A549 (cell line): ENCODE measurements at regions not wholly inside any gene's neighbourhood (a gene's known extent, or its start where the extent isn't known, plus 50 kb on each side); places are given as distances from the start of the nearest gene placed in this dataset.

Experiments
- ATAC-seq, 2 experiments: fragments of 200-7000 bp in 1 of 2; fragments of >200 bp in 1 of 2; cut with Nextera tagmentation in 1 of 2; cut with Tn5 transposase in 1 of 2; 3 replicates each; pipeline versions ENCODE4 v1.8.0 to v1.9.1; 2018 to 2020; ENCODE audit warnings: mild to moderate bottlenecking in 1 of 2, moderate library complexity in 1 of 2
- CTCF ChIA-PET: fragments of 300-600 bp; sonication (Branson Sonifier 250); formaldehyde crosslinking; extraction: SDS; loops from one replicate; lab custom pipeline; 2021; ENCODE audit warnings: antibody characterized with exemption, inconsistent platforms; lab: Yijun Ruan, JAX
- POLR2A ChIA-PET: fragments of 350-600 bp; formaldehyde crosslinking; extraction: SDS; loops from one replicate; lab custom pipeline; 2021; ENCODE audit warnings: antibody characterized with exemption, inconsistent platforms; lab: Yijun Ruan, JAX
- DNase-seq, 2 experiments: peaks; one replicate each; pipeline versions ENCODE4 v3.0.0 to v3.0.0-alpha.2; 2011 to 2016; ENCODE audit warnings: low read depth in 1 of 2, low spot score in 1 of 2
- FAIRE-seq: peaks from 2 replicates; lab custom pipeline; 2011; peaks lifted over from hg19 to GRCh38; lab: Jason Lieb, UNC
- H3K27ac ChIP-seq, 2 experiments: fragments of >200 bp; sonication (Bioruptor Twin); formaldehyde crosslinking; 3 replicates each; pipeline ENCODE4 v1.5.1; 2016 to 2017
- H3K4me1 ChIP-seq: fragments of >200 bp; sonication (Bioruptor Twin); formaldehyde crosslinking; 3 replicates; pipeline ENCODE4 v1.6.1; 2016
- H3K4me2 ChIP-seq: fragments of >200 bp; sonication (Bioruptor Twin); formaldehyde crosslinking; 3 replicates; pipeline ENCODE4 v1.6.1; 2016
- H3K4me3 ChIP-seq: fragments of >200 bp; sonication (Bioruptor Twin); formaldehyde crosslinking; 3 replicates; pipeline ENCODE4 v1.5.1; 2016
- H3K9me3 ChIP-seq: fragments of >200 bp; sonication (Bioruptor Twin); formaldehyde crosslinking; 3 replicates; pipeline ENCODE4 v1.6.1; 2016
- BHLHE40 ChIP-seq: IDR thresholded peaks from 2 replicates; pipeline ENCODE4 v1.6.1; 2012; ENCODE audit warnings: low read depth, low read length, inconsistent platforms
- CBX2 ChIP-seq: fragments of 200-600 bp; sonication (generic); IDR thresholded peaks from 2 replicates; pipeline ENCODE4 v1.6.1; 2016; ENCODE audit warnings: low read depth, mild to moderate bottlenecking, borderline replicate concordance
- CBX8 ChIP-seq: fragments of 200-600 bp; sonication (generic); IDR thresholded peaks from 2 replicates; pipeline ENCODE4 v1.6.1; 2016
- CEBPB ChIP-seq, 2 experiments: fragments of >200 bp in 1 of 2; sonication (Bioruptor Twin) in 1 of 2; formaldehyde crosslinking in 1 of 2; IDR thresholded peaks; 2 replicates each; pipeline ENCODE4 v1.6.1; 2012 to 2016
- FOXS1 ChIP-seq: fragments of 250-450 bp; sonication (Bioruptor Pico); IDR thresholded peaks from 2 replicates; pipeline ENCODE4 v1.5.0; 2020; ENCODE audit warnings: mild to moderate bottlenecking, moderate library complexity
- HDAC2 ChIP-seq: fragments of 200-600 bp; sonication (generic); IDR thresholded peaks from 2 replicates; pipeline ENCODE4 v1.6.1; 2016
- HOXA7 ChIP-seq: fragments of 250-450 bp; sonication (Bioruptor Pico); IDR thresholded peaks from 2 replicates; pipeline ENCODE4 v1.5.0; 2020; ENCODE audit warnings: mild to moderate bottlenecking, moderate library complexity
- HOXB5 ChIP-seq: fragments of 250-450 bp; sonication (Bioruptor Pico); IDR thresholded peaks from 2 replicates; pipeline ENCODE4 v1.5.0; 2020; ENCODE audit warnings: mild to moderate bottlenecking, moderate library complexity
- KDM1A ChIP-seq: fragments of 200-600 bp; sonication (generic); IDR thresholded peaks from 2 replicates; pipeline ENCODE4 v1.6.1; 2016; ENCODE audit warnings: low read depth, mild to moderate bottlenecking
- MAFK ChIP-seq: fragments of 450-650 bp; IDR thresholded peaks from 2 replicates; pipeline ENCODE4 v1.6.1; 2014; ENCODE audit not compliant: partially characterized antibody
- MYC ChIP-seq: IDR thresholded peaks from 2 replicates; pipeline ENCODE4 v1.6.1; 2012; ENCODE audit warnings: mild to moderate bottlenecking, inconsistent platforms, low read length, improper control_type of control experiment, borderline replicate concordance
- NPAS2 ChIP-seq: fragments of 250-450 bp; sonication (Bioruptor Pico); IDR thresholded peaks from 2 replicates; pipeline ENCODE4 v1.8.0; 2022; ENCODE audit warnings: mild to moderate bottlenecking, moderate library complexity, borderline replicate concordance
- PHF8 ChIP-seq: fragments of 200-600 bp; sonication (generic); IDR thresholded peaks from 2 replicates; pipeline ENCODE4 v1.6.1; 2016; ENCODE audit warnings: low read depth, mild to moderate bottlenecking, antibody characterized with exemption, moderate library complexity, borderline replicate concordance
- POLR2A ChIP-seq: IDR thresholded peaks from 2 replicates; pipeline ENCODE4 v1.6.1; 2012; ENCODE audit warnings: mild to moderate bottlenecking, low read length
- POLR2AphosphoS2 ChIP-seq: conservative IDR thresholded peaks from 2 replicates; pipeline ENCODE4 v1.6.1; 2012; ENCODE audit warnings: low read length, improper control_type of control experiment, inconsistent platforms
- RAD21 ChIP-seq, 2 experiments: fragments of >200 bp in 1 of 2; sonication (Bioruptor Twin) in 1 of 2; formaldehyde crosslinking in 1 of 2; IDR thresholded peaks in 1 of 2; conservative IDR thresholded peaks in 1 of 2; 2 replicates in 1 of 2; 3 replicates in 1 of 2; pipeline ENCODE4 v1.6.1; 2012 to 2018; ENCODE audit warnings: inconsistent platforms in 1 of 2
- RARB ChIP-seq: fragments of 250-450 bp; sonication (Bioruptor Pico); IDR thresholded peaks from 2 replicates; pipeline ENCODE4 v1.8.0; 2021; ENCODE audit warnings: mild to moderate bottlenecking, moderate library complexity
- RCOR1 ChIP-seq: fragments of 150-350 bp; IDR thresholded peaks from 2 replicates; pipeline ENCODE4 v1.6.1; 2014; ENCODE audit warnings: antibody characterized with exemption, low read length, low read depth
- TFCP2L1 ChIP-seq: fragments of 250-450 bp; sonication (Bioruptor Pico); IDR thresholded peaks from 2 replicates; pipeline ENCODE4 v1.5.0; 2021; ENCODE audit warnings: mild to moderate bottlenecking
- TP53 ChIP-seq: fragments of 250-450 bp; sonication (Bioruptor Pico); IDR thresholded peaks from 2 replicates; pipeline ENCODE4 v1.5.0; 2021; ENCODE audit warnings: mild to moderate bottlenecking, moderate library complexity
- ZFP36 ChIP-seq: fragments of 450-650 bp; IDR thresholded peaks from 2 replicates; pipeline ENCODE4 v1.6.1; 2014; ENCODE audit warnings: borderline replicate concordance; ENCODE audit not compliant: partially characterized antibody
- ZSCAN20 ChIP-seq: fragments of 250-450 bp; sonication (Bioruptor Pico); IDR thresholded peaks from 2 replicates; pipeline ENCODE4 v1.8.0; 2022; ENCODE audit warnings: mild to moderate bottlenecking, moderate library complexity
- WGBS: methylation state at CpG from one replicate; pipeline ENCODE4 v1.1.6; 2017; ENCODE audit errors: missing lambda C conversion rate; 5-methylcytosine and 5-hydroxymethylcytosine counted together
- TF ChIP-seq, protein P1 (sequence below): IDR thresholded peaks from 2 replicates; pipeline ENCODE4 v1.6.1; 2012; ENCODE audit warnings: low read depth, borderline replicate concordance
- TF ChIP-seq, protein P2 (sequence below): fragments of >200 bp; sonication (Bioruptor Twin); formaldehyde crosslinking; IDR thresholded peaks from 2 replicates; pipeline ENCODE4 v1.6.1; 2016
- TF ChIP-seq, protein P3 (sequence below): fragments of >200 bp; sonication (Bioruptor Twin); formaldehyde crosslinking; IDR thresholded peaks from 3 replicates; pipeline ENCODE4 v1.5.1; 2016
- TF ChIP-seq, protein P4 (sequence below): fragments of >200 bp; sonication (Bioruptor Twin); formaldehyde crosslinking; IDR thresholded peaks from 3 replicates; pipeline ENCODE4 v1.6.1; 2016
- TF ChIP-seq, protein P5 (sequence below): fragments of 200-600 bp; sonication (generic); IDR thresholded peaks from 2 replicates; pipeline ENCODE4 v1.6.1; 2016; ENCODE audit warnings: antibody characterized with exemption, mild to moderate bottlenecking, moderate library complexity
- TF ChIP-seq, protein P6 (sequence below): fragments of 150-350 bp; IDR thresholded peaks from 2 replicates; pipeline ENCODE4 v1.6.1; 2014; ENCODE audit warnings: low read depth, mild to moderate bottlenecking, low read length
- TF ChIP-seq, protein P7 (sequence below): IDR thresholded peaks from 2 replicates; pipeline ENCODE4 v1.6.1; 2012

DNA sequence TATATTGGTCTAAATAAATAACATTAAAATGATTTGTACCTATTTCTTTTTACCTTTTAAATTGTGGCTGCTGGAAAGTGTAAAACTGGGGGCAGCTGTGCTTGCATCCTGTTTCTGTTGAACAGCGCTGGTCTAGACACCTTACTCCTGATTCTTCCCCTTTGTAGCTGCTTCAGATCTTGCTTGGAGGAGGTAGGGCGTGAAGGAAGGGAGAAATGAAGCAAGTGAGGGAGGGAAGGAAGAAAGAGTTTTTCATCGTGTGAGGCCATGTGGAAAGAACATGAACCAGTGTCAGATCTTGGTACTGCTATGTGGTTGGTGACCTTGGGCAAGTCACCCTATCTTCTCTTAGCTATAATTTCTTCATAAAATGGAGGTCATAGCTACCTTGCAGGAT is 89.0 kb upstream of the SEC11C start:
- ATAC-seq = no peak
- Histone ChIP-seq H3K4me1 (peaks cover 25% of the 10 kb centered on the region), H3K4me2 (no peak overlapping the region)
- 83% methylated on average over 3 of the region's 3 CpGs for WGBS
- POLR2A ChIA-PET = no interaction called here
- TF ChIP-seq POLR2A (no peak), HDAC2 (no peak), CBX2 (no peak), BHLHE40 (no peak), FOXS1 (no peak), RARB (no peak), HOXA7 (CRISPR knock-in tag) (no peak), RCOR1 (no peak), NPAS2 (no peak), RAD21 (conservative IDR thresholded peaks at IDR 0.05 in 1 of 2, IDR thresholded peaks at IDR 0.05 in 1 of 2) (no peak), CBX8 (no peak), ZFP36 (no peak), TP53 (no peak), HOXB5 (CRISPR knock-in tag) (no peak), MYC (no peak)
- TF ChIP-seq, protein P1, sequence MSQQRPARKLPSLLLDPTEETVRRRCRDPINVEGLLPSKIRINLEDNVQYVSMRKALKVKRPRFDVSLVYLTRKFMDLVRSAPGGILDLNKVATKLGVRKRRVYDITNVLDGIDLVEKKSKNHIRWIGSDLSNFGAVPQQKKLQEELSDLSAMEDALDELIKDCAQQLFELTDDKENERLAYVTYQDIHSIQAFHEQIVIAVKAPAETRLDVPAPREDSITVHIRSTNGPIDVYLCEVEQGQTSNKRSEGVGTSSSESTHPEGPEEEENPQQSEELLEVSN = no peak
- TF ChIP-seq, protein P2, sequence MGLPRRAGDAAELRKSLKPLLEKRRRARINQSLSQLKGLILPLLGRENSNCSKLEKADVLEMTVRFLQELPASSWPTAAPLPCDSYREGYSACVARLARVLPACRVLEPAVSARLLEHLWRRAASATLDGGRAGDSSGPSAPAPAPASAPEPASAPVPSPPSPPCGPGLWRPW = no peak
- TF ChIP-seq, protein P3, sequence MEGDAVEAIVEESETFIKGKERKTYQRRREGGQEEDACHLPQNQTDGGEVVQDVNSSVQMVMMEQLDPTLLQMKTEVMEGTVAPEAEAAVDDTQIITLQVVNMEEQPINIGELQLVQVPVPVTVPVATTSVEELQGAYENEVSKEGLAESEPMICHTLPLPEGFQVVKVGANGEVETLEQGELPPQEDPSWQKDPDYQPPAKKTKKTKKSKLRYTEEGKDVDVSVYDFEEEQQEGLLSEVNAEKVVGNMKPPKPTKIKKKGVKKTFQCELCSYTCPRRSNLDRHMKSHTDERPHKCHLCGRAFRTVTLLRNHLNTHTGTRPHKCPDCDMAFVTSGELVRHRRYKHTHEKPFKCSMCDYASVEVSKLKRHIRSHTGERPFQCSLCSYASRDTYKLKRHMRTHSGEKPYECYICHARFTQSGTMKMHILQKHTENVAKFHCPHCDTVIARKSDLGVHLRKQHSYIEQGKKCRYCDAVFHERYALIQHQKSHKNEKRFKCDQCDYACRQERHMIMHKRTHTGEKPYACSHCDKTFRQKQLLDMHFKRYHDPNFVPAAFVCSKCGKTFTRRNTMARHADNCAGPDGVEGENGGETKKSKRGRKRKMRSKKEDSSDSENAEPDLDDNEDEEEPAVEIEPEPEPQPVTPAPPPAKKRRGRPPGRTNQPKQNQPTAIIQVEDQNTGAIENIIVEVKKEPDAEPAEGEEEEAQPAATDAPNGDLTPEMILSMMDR = no peak
- TF ChIP-seq, all 56 proteins: peak for 0
- Histone ChIP-seq H3K4me3 (no peak overlapping the region), H3K27ac (no peak overlapping the region; a peak in 1 of 6 replicates), H3K9me3 (no peaks in the 10 kb centered on the region)
- FAIRE-seq = no peak
- CTCF ChIA-PET = interaction anchor here (0.6 to 1.6 kb wide), 3 partner anchors 10 to 270 kb away, joined by 3 to 5 read pairs (median 4); no protein-coding TSS in a partner anchor
- no peak for DNase-seq

DNA sequence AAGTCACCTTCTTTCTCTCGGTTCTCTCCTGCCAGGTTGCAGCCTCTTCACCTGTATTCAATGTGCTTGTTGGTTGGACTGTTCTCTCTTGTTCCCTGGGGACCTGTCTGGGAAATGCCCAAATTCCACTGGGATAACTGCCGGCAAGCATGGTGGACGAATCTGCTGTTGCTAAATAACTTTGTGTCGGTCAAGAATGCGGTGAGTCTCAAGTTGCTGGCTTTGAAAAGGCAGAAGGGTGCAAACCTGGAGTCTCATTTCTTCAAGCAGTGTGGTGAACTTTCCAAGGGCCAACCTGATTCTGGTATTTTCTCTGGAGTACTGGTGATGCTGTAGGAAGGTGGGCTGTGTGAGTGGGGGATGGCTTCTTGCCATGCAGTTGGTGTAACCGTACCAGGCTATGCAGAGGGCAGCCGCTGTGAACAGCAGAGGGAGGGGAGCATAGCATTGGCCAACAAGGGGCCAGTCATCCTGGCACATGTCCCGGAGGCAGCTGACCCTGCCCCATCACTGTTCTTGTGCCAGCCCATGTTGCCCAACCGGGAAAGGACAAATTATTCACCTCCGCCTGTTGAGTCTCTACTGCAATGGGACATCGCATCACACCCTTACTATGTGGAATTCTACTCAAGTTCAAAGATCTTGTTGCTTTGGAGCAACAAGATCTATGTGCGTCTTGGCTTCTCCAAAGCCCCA is 88.1 kb upstream of the SEC11C start:
- ATAC-seq (no peak), FAIRE-seq (no peak)
- TF ChIP-seq POLR2AphosphoS2 (no peak), CEBPB (IDR thresholded peaks at IDR 0.05) (no peak), TP53 (no peak), TFCP2L1 (CRISPR knock-in tag) (no peak), KDM1A (no peak), MYC (no peak), PHF8 (no peak), MAFK (no peak), ZSCAN20 (CRISPR knock-in tag) (no peak), RCOR1 (no peak), BHLHE40 (no peak)
- TF ChIP-seq, protein P4, sequence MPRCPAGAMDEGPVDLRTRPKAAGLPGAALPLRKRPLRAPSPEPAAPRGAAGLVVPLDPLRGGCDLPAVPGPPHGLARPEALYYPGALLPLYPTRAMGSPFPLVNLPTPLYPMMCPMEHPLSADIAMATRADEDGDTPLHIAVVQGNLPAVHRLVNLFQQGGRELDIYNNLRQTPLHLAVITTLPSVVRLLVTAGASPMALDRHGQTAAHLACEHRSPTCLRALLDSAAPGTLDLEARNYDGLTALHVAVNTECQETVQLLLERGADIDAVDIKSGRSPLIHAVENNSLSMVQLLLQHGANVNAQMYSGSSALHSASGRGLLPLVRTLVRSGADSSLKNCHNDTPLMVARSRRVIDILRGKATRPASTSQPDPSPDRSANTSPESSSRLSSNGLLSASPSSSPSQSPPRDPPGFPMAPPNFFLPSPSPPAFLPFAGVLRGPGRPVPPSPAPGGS = no peak
- TF ChIP-seq, protein P5, sequence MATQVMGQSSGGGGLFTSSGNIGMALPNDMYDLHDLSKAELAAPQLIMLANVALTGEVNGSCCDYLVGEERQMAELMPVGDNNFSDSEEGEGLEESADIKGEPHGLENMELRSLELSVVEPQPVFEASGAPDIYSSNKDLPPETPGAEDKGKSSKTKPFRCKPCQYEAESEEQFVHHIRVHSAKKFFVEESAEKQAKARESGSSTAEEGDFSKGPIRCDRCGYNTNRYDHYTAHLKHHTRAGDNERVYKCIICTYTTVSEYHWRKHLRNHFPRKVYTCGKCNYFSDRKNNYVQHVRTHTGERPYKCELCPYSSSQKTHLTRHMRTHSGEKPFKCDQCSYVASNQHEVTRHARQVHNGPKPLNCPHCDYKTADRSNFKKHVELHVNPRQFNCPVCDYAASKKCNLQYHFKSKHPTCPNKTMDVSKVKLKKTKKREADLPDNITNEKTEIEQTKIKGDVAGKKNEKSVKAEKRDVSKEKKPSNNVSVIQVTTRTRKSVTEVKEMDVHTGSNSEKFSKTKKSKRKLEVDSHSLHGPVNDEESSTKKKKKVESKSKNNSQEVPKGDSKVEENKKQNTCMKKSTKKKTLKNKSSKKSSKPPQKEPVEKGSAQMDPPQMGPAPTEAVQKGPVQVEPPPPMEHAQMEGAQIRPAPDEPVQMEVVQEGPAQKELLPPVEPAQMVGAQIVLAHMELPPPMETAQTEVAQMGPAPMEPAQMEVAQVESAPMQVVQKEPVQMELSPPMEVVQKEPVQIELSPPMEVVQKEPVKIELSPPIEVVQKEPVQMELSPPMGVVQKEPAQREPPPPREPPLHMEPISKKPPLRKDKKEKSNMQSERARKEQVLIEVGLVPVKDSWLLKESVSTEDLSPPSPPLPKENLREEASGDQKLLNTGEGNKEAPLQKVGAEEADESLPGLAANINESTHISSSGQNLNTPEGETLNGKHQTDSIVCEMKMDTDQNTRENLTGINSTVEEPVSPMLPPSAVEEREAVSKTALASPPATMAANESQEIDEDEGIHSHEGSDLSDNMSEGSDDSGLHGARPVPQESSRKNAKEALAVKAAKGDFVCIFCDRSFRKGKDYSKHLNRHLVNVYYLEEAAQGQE = no peak
- TF ChIP-seq, protein P6, sequence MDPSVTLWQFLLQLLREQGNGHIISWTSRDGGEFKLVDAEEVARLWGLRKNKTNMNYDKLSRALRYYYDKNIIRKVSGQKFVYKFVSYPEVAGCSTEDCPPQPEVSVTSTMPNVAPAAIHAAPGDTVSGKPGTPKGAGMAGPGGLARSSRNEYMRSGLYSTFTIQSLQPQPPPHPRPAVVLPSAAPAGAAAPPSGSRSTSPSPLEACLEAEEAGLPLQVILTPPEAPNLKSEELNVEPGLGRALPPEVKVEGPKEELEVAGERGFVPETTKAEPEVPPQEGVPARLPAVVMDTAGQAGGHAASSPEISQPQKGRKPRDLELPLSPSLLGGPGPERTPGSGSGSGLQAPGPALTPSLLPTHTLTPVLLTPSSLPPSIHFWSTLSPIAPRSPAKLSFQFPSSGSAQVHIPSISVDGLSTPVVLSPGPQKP = no peak
- TF ChIP-seq, protein P7, sequence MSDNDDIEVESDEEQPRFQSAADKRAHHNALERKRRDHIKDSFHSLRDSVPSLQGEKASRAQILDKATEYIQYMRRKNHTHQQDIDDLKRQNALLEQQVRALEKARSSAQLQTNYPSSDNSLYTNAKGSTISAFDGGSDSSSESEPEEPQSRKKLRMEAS = no peak

More for the DNA sequence above, 88.1 kb upstream of the SEC11C start:
- Histone ChIP-seq H3K4me2 (no peak overlapping the region), H3K4me3 (no peak overlapping the region), H3K27ac (no peak overlapping the region; a peak in 1 of 6 replicates), H3K9me3 (no peaks in the 10 kb centered on the region), H3K4me1 (peaks cover 25% of the 10 kb centered on the region)
- WGBS = 78% methylated on average over 10 of the region's 12 CpGs
- DNase-seq = no peak
- CTCF ChIA-PET = interaction anchor here (1.0 kb wide), 1 partner anchor 9 kb away, joined by 3 read pairs; no protein-coding TSS in a partner anchor
- POLR2A ChIA-PET = no interaction called here
